Tibial artery (tissue), 4 donors: ENCODE measurements at regions not wholly inside any gene's neighbourhood (a gene's known extent, or its start where the extent isn't known, plus 50 kb on each side); places are given as distances from the start of the nearest gene placed in this dataset.
A peak's percentile ranks its signal among the peaks of the same experiment; 100 is the strongest.

Experiments used
- DNase-seq, 2 donors: peaks; one replicate each; pipeline ENCODE4 v3.0.0-alpha.2; 2019
- H3K27ac ChIP-seq, 2 donors: fragments of 200-600 bp; sonication (generic) in 1 of 2; 1 replicate in 1 of 2; 2 replicates in 1 of 2; pipeline ENCODE4 v1.5.1; 2018 to 2019; ENCODE audit warnings: mild to moderate bottlenecking in 1 of 2
- H3K27me3 ChIP-seq, 2 donors: fragments of 200-600 bp; sonication (generic) in 1 of 2; one replicate each; pipeline versions ENCODE4 v1.5.1 to v1.6.0; 2016 to 2019
- H3K36me3 ChIP-seq, 3 donors: fragments of 200-600 bp; sonication (generic) in 2 of 3; one replicate each; pipeline ENCODE4 v1.5.1; 2016 to 2019; ENCODE audit warnings: mild to moderate bottlenecking in 2 of 3
- H3K4me1 ChIP-seq, 4 donors: fragments of 200-600 bp; sonication (generic) in 2 of 4; 1 replicate in 3 of 4; 2 replicates in 1 of 4; pipeline ENCODE4 v1.5.1; 2016 to 2019
- H3K4me3 ChIP-seq, 2 donors: fragments of 200-600 bp; sonication (generic) in 1 of 2; 1 replicate in 1 of 2; 2 replicates in 1 of 2; pipeline ENCODE4 v1.5.1; 2018 to 2019; ENCODE audit warnings: mild to moderate bottlenecking in 2 of 2
- H3K9me3 ChIP-seq, 3 donors: fragments of 200-600 bp; sonication (generic) in 1 of 3; one replicate each; pipeline ENCODE4 v1.5.1; 2016 to 2019
- intact Hi-C: fragments of 100-400 bp; cut with DNase I; formaldehyde crosslinking; loops from one replicate; pipeline ENCODE4 v1.15.0; 2023; ENCODE audit warnings: low total_unique reads
- TF ChIP-seq, protein P1 (sequence below), 2 experiments: fragments of 200-600 bp in 1 of 2; fragments of 450-650 bp in 1 of 2; IDR thresholded peaks; one replicate each; pipeline ENCODE4 v1.5.1; 2017 to 2019; ENCODE audit warnings: antibody characterized with exemption in 2 of 2, mild to moderate bottlenecking in 1 of 2, moderate library complexity in 1 of 2

DNA sequence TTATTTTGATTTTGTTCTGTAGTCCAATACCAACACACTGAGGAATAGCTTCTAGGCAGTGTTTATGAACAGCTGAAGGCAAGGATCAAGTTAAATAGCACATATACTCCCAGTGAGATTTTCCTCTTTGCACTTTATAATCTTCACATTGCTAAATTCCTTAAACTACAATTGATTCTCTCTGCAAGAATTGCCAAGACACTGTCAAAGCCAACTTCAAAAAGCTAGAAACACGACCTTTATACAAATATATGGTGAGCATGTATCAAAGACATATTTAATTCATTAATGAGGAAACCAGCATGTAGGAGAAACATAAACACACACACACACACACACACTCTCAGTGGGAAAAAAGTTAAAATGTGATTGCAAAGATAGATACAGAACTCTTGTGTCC lies 86.4 kb upstream of the FAM9C start:
- no peaks in the 10 kb centered on the region for H3K27me3 ChIP-seq
- no peak for DNase-seq

GRCh38 chrX:13128104-13128503 lies 83.7 kb upstream of the FAM9C start:
- Histone ChIP-seq H3K27me3 (no peaks in the 10 kb centered on the region), H3K27ac (peak overlapping the region; percentile 66 to 74)
- intact Hi-C loops: no loop called here

More for the DNA sequence above, 86.4 kb upstream of the FAM9C start:
- Histone ChIP-seq H3K4me3 (no peak overlapping the region), H3K9me3 (no peaks in the 10 kb centered on the region), H3K36me3 (no peaks in the 10 kb centered on the region), H3K27ac (no peak overlapping the region), H3K4me1 (peaks cover 0 to 33% (median 9%) of the 10 kb centered on the region in 4 donors)
- TF ChIP-seq, protein P1, sequence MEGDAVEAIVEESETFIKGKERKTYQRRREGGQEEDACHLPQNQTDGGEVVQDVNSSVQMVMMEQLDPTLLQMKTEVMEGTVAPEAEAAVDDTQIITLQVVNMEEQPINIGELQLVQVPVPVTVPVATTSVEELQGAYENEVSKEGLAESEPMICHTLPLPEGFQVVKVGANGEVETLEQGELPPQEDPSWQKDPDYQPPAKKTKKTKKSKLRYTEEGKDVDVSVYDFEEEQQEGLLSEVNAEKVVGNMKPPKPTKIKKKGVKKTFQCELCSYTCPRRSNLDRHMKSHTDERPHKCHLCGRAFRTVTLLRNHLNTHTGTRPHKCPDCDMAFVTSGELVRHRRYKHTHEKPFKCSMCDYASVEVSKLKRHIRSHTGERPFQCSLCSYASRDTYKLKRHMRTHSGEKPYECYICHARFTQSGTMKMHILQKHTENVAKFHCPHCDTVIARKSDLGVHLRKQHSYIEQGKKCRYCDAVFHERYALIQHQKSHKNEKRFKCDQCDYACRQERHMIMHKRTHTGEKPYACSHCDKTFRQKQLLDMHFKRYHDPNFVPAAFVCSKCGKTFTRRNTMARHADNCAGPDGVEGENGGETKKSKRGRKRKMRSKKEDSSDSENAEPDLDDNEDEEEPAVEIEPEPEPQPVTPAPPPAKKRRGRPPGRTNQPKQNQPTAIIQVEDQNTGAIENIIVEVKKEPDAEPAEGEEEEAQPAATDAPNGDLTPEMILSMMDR (IDR thresholded peaks at IDR 0.05): no peak
- intact Hi-C loops: no loop called here

DNA sequence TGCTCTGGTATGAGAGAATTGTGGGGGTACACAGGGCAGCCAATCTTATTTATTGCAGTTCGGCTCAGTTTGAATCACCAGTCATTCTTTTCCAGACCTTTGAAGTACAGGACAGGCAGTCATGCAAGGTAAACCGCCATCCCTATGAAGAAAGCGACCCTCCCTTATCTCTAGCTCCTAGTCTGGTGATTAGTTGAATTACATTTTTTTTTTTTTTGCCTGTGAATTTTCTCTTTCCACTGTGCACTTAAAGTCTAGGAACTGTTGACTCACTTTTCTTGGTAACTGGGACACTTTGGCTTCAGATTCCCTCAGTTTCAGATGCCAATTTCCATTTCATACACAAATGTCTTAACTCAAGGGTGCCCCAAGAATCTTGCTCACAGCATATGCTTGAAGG lies 82.4 kb upstream of the FAM9C start:
- Histone ChIP-seq H3K27me3 (no peaks in the 10 kb centered on the region), H3K4me1 (peaks cover 0 to 65% (median 17%) of the 10 kb centered on the region in 4 donors), H3K36me3 (no peaks in the 10 kb centered on the region), H3K9me3 (no peaks in the 10 kb centered on the region), H3K27ac (peak overlapping the region; percentile 66 to 74), H3K4me3 (no peak overlapping the region)
- DNase-seq: no peak
- intact Hi-C loops: no loop called here
- TF ChIP-seq, protein P1 (IDR thresholded peaks at IDR 0.05): no peak

More at GRCh38 chrX:13128104-13128503, 83.7 kb upstream of the FAM9C start:
- H3K4me3 ChIP-seq: no peak overlapping the region
- H3K4me1 ChIP-seq: peaks cover 0 to 58% (median 16%) of the 10 kb centered on the region in 4 donors
- DNase-seq: no peak
- H3K9me3 ChIP-seq: no peaks in the 10 kb centered on the region
- H3K36me3 ChIP-seq: no peaks in the 10 kb centered on the region
- TF ChIP-seq, protein P1 (IDR thresholded peaks at IDR 0.05): no peak

DNA sequence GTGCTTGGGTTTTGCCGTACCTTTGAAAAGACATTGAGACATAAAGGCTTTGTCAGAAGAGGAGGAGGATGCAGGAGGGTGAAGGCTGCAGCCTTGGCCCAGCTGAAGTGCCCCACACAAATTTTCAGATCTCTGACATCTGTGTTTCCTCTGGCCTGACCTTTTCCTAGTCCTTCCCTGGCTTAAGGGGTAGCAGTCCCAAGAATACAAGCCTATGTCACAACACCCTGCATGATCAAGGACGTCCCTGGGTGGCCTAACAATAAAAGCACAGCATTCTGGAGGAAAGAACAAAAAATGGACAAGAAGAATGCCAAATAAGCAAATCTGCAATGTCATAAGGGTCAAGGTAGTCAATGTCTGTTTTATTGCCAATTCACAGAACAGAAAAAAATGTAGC lies 80.8 kb upstream of the FAM9C start:
- H3K4me3 ChIP-seq: no peak overlapping the region
- no peak for DNase-seq
- TF ChIP-seq, protein P1 (IDR thresholded peaks at IDR 0.05): no peak
- no peaks in the 10 kb centered on the region for H3K27me3 ChIP-seq
- no peaks in the 10 kb centered on the region for H3K9me3 ChIP-seq
- H3K36me3 ChIP-seq: no peaks in the 10 kb centered on the region
- peaks cover 0 to 75% (median 17%) of the 10 kb centered on the region in 4 donors for H3K4me1 ChIP-seq
- peak overlapping the region; percentile 55 to 74 for H3K27ac ChIP-seq
- intact Hi-C loops: no loop called here

DNA sequence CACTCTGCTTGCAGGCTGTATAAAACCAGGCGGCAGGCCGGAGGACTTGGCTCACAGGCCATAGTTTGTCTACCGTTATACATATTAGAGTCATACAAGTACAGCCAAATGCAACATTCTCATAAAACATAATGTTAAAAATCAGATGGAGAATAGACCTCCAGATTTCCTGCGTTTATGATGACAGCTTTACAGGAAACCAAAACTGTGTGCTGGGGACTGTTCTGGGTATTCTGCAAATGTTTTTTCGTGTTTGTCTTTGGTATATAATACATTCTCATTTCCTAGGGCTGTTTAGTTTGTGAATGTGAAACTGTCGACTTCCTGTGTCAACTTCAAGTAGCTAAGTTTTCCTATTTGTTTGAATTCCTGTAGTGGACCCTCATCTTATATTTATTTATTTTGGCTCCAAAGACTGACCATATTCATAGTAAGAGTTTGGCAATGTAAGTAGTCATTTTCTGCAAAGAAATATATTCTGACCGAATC lies 79.5 kb upstream of the FAM9C start:
- intact Hi-C loops: no loop called here
- no peak for DNase-seq

More for the DNA sequence above, 79.5 kb upstream of the FAM9C start:
- no peaks in the 10 kb centered on the region for H3K9me3 ChIP-seq
- H3K27ac ChIP-seq: peak overlapping the region; percentile 44 to 74
- TF ChIP-seq, protein P1 (IDR thresholded peaks at IDR 0.05): no peak
- H3K4me1 ChIP-seq: peaks cover 0 to 85% (median 17%) of the 10 kb centered on the region in 4 donors
- no peaks in the 10 kb centered on the region for H3K27me3 ChIP-seq
- H3K4me3 ChIP-seq: no peak overlapping the region
- no peaks in the 10 kb centered on the region for H3K36me3 ChIP-seq
